ENCODE measurements at regions not wholly inside any gene's neighbourhood (a gene's known extent, or its start where the extent isn't known, plus 50 kb on each side); places are given as distances from the start of the nearest gene placed in this dataset.
"Not testable (repeated sequence)": the region's sequence is repeated elsewhere in the genome, so short reads cannot be mapped to it uniquely, and the experiment has no call there.

DNA sequence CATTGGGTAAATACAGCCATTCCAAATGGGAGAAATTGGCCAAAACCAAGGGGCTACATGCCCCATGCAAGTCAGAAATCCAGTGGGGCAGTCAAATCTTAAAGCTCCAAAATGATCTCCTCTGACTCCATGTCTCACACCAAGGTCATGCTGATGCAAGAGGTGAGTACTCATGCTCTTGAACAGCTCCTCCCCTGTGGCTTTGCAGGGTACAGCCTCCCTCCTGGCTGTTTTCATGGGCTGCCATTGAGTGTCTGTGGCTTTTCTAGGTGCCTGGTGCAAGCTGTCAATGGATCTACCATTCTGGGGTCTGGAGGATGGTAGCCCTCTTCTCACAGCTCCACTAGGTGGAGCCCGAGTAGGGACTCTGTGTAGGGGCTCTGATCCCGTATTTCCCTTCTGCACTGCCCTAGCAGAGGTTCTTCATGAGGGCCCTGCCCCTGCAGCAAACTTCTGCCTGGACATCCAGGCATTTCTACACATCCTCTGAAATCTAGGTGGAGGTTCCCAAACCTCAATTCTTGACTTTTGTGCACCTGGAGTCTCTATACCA is 135.7 kb upstream of the TSHZ3 start:
- H3K36me3 ChIP-seq (ENCODE audit: control insufficient read depth, insufficient read depth, low read length); H3K4me1 ChIP-seq (ENCODE audit: control insufficient read depth, insufficient read depth, low read length): not testable (repeated sequence)

DNA sequence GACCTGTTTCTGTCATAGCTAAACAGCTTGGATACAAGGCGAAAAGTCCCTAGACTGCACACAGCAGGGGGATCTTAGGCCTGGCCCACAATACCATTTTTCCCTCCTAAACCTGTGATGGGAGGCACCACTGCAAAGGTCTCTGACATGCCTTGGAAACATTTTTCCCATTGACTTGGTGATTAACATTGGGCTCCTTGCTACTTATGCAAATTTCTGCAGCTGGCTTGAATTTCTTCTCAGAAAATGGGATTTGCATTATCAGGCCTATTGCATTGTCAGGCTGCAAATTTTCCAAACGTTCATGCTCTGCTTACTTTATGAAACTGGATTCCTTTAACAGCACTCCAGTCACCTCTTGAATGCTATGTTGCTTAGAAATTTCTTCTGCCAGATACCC is 136.2 kb upstream of the TSHZ3 start:
- peaks cover 43% of the 10 kb centered on the region for H3K9me3 ChIP-seq (ENCODE audit: control insufficient read depth, insufficient read depth, low read depth, low read length)
- H3K27me3 ChIP-seq (ENCODE audit: control insufficient read depth, insufficient read depth, low read length): no peaks in the 10 kb centered on the region
- no peaks in the 10 kb centered on the region for H3K36me3 ChIP-seq (ENCODE audit: control insufficient read depth, insufficient read depth, low read length)
- no peak overlapping the region for H3K4me3 ChIP-seq (ENCODE audit: low read depth, low read length)
- H3K4me1 ChIP-seq (ENCODE audit: control insufficient read depth, insufficient read depth, low read length): no peaks in the 10 kb centered on the region
- H3K9ac ChIP-seq (ENCODE audit: low read length): no peak overlapping the region
- H3K27ac ChIP-seq (ENCODE audit: low read depth, low read length): no peak overlapping the region

More for the DNA sequence above, 135.7 kb upstream of the TSHZ3 start:
- not testable (repeated sequence) for H3K27me3 ChIP-seq (ENCODE audit: control insufficient read depth, insufficient read depth, low read length); H3K27ac ChIP-seq (ENCODE audit: low read depth, low read length); H3K9ac ChIP-seq (ENCODE audit: low read length); H3K4me3 ChIP-seq (ENCODE audit: low read depth, low read length)
- peaks cover 43% of the 10 kb centered on the region for H3K9me3 ChIP-seq (ENCODE audit: control insufficient read depth, insufficient read depth, low read depth, low read length)

DNA sequence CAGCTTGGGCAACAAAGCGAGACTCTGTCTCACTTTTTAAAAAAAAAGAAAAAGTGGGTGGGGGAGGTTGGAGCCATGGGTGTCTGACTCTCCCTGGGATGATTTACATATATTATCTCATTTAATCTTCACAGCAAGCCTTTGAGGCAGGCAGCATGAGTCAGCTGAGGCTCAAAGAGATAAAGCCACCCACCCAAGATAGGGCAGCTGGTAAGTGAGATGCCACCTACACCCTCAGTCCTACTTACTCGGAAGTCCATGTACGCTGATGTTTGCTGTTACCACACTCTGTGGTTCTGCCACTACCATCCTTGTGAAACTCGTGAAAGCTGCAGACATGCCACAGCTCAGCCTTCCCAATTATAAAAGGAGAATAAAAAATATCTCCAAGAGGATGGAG is 142.0 kb upstream of the TSHZ3 start:
- Histone ChIP-seq H3K27ac (ENCODE audit: low read depth, low read length) (no peak overlapping the region), H3K4me3 (ENCODE audit: low read depth, low read length) (no peak overlapping the region), H3K4me1 (ENCODE audit: control insufficient read depth, insufficient read depth, low read length) (no peaks in the 10 kb centered on the region), H3K27me3 (ENCODE audit: control insufficient read depth, insufficient read depth, low read length) (no peaks in the 10 kb centered on the region), H3K9me3 (ENCODE audit: control insufficient read depth, insufficient read depth, low read depth, low read length) (peaks cover 5% of the 10 kb centered on the region; the same call in 1 of the 2 replicates), H3K36me3 (ENCODE audit: control insufficient read depth, insufficient read depth, low read length) (no peaks in the 10 kb centered on the region), H3K9ac (ENCODE audit: low read length) (no peak overlapping the region)

DNA sequence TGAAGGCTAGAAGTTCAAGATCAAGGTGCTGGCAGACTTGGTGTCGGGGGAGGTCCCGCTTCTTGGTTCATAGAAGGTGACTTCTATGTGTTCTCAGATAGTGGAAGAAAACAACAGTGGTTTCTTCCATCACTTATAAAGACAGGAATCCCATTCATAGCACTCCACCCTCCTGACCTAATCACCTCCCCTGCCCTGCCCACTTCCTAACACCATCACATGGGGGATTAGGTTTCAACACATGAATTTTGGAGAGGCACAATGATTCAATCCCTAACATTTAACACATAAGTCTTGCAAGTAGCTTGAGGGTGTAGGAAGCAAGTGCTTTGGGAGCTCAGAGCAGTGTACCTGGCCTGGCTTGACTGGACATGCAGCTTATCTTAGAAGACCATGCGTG is 142.8 kb upstream of the TSHZ3 start:
- Histone ChIP-seq H3K27ac (ENCODE audit: low read depth, low read length) (no peak overlapping the region), H3K9ac (ENCODE audit: low read length) (no peak overlapping the region), H3K4me1 (ENCODE audit: control insufficient read depth, insufficient read depth, low read length) (no peaks in the 10 kb centered on the region), H3K9me3 (ENCODE audit: control insufficient read depth, insufficient read depth, low read depth, low read length) (no peaks in the 10 kb centered on the region), H3K27me3 (ENCODE audit: control insufficient read depth, insufficient read depth, low read length) (no peaks in the 10 kb centered on the region), H3K36me3 (ENCODE audit: control insufficient read depth, insufficient read depth, low read length) (no peaks in the 10 kb centered on the region), H3K4me3 (ENCODE audit: low read depth, low read length) (no peak overlapping the region)

DNA sequence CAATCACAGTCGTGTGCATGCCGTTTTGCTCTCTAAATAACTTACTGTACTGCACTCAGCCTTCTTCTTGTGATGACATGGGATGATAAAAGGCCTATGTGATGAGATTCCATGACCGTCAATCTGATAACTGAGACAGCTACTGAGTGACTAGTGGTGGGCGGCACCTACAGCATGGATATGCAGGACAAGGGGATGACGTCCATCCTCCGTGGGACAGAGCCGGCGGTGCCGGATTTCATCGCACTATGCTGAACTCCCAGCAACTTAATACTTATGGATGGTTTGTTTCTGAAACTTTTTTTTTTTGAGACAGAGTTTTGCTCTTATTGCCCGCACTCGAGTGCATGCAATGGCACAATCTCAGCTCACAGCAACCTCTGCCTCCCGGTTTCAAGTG is 146.8 kb upstream of the TSHZ3 start:
- H3K9me3 ChIP-seq (ENCODE audit: control insufficient read depth, insufficient read depth, low read depth, low read length): no peaks in the 10 kb centered on the region
- H3K36me3 ChIP-seq (ENCODE audit: control insufficient read depth, insufficient read depth, low read length): no peaks in the 10 kb centered on the region
- H3K4me1 ChIP-seq (ENCODE audit: control insufficient read depth, insufficient read depth, low read length): no peaks in the 10 kb centered on the region
- no peak overlapping the region for H3K4me3 ChIP-seq (ENCODE audit: low read depth, low read length)
- no peak overlapping the region for H3K27ac ChIP-seq (ENCODE audit: low read depth, low read length)
- H3K27me3 ChIP-seq (ENCODE audit: control insufficient read depth, insufficient read depth, low read length): no peaks in the 10 kb centered on the region
- H3K9ac ChIP-seq (ENCODE audit: low read length): no peak overlapping the region

DNA sequence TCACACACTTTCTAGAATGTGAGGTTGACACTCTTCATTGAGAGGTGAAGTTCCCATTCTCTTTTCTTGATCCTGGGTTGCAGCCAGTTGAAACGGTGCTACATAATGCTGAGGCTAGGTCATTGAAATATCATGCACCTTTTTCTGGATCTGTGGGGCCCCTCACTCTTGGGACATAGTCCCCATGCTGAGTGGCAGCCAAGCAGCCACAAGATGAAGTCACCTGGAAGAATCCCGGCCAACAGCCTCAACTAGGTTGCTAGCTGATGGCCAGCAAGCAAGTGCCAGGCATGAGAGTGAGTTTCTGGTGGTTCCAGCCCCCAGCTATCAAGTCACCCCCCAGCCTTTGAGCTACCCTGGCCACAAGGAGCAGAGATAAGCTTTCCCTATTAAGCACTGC is 148.5 kb upstream of the TSHZ3 start:
- Histone ChIP-seq H3K27me3 (ENCODE audit: control insufficient read depth, insufficient read depth, low read length) (no peaks in the 10 kb centered on the region), H3K36me3 (ENCODE audit: control insufficient read depth, insufficient read depth, low read length) (no peaks in the 10 kb centered on the region), H3K4me1 (ENCODE audit: control insufficient read depth, insufficient read depth, low read length) (no peaks in the 10 kb centered on the region), H3K27ac (ENCODE audit: low read depth, low read length) (no peak overlapping the region), H3K4me3 (ENCODE audit: low read depth, low read length) (no peak overlapping the region), H3K9me3 (ENCODE audit: control insufficient read depth, insufficient read depth, low read depth, low read length) (no peaks in the 10 kb centered on the region), H3K9ac (ENCODE audit: low read length) (no peak overlapping the region)

DNA sequence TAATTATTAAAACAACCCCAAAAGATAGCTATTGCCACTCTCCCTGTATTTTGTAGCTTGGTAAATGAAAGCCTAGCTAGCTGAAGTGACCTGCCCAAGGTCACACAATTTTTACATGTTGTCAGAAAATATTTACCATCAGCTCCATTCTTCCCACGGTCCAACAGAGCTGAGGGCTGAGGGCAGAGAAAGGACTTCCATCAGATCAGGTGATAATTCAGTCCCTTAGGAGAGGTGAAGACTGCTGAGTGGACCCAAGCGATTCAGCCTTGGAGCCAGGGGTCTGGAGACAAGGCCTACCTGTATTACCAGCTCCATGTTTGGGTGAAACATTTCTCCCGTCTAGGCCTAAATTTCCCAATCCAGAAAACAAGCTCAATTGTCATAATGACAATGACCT is 149.5 kb upstream of the TSHZ3 start:
- H3K27ac ChIP-seq (ENCODE audit: low read depth, low read length): no peak overlapping the region
- H3K4me3 ChIP-seq (ENCODE audit: low read depth, low read length): no peak overlapping the region
- H3K27me3 ChIP-seq (ENCODE audit: control insufficient read depth, insufficient read depth, low read length): no peaks in the 10 kb centered on the region
- no peak overlapping the region for H3K9ac ChIP-seq (ENCODE audit: low read length)
- no peaks in the 10 kb centered on the region for H3K9me3 ChIP-seq (ENCODE audit: control insufficient read depth, insufficient read depth, low read depth, low read length)
- no peaks in the 10 kb centered on the region for H3K4me1 ChIP-seq (ENCODE audit: control insufficient read depth, insufficient read depth, low read length)
- no peaks in the 10 kb centered on the region for H3K36me3 ChIP-seq (ENCODE audit: control insufficient read depth, insufficient read depth, low read length)

DNA sequence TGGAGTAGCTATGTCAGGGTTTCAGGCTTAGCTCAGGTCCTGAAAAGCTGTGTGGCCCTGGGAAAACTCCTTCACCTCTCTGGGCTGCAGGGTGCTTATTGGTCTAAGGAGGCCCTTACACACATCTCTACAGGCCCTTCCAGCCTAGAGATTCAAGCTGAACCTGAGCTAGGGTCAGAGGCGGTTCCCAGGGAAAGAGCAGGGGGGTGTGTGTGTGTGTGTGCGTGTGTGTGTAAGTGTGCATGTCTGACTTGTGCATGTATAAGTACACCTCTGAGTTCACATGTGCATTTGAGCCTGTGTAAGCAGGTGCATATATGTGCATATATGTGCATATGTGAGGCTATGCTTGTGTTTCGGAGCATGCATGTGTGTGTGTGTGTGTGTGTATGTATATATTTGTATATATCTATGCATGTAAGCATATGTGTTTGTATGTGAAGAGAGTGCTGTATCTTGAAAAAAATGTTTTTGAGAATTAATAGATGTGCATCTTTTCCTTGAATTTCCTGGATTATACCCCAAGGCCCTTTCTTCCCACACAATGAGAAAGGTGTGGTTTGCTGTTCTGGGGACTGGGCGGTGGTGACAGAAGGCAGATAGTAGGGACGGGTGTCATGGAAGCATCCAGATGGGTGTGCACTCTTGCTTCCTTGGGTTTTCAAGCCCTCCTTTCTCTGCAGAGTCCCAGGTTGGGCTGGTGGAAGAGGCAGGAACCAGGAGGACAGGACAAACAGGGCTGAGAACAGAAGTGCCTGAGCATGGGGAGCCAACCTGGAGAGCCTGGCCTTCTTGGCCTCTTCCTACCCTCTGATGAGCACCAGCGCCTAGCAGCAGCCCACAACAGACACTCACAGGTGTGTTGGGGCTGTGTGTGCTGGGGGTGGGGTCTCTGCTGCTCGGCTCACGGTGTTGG is 150.3 kb upstream of the TSHZ3 start:
- no peak overlapping the region for H3K9ac ChIP-seq (ENCODE audit: low read length)
- no peaks in the 10 kb centered on the region for H3K4me1 ChIP-seq (ENCODE audit: control insufficient read depth, insufficient read depth, low read length)
- H3K4me3 ChIP-seq (ENCODE audit: low read depth, low read length): no peak overlapping the region
- no peaks in the 10 kb centered on the region for H3K36me3 ChIP-seq (ENCODE audit: control insufficient read depth, insufficient read depth, low read length)
- no peaks in the 10 kb centered on the region for H3K9me3 ChIP-seq (ENCODE audit: control insufficient read depth, insufficient read depth, low read depth, low read length)
- no peak overlapping the region for H3K27ac ChIP-seq (ENCODE audit: low read depth, low read length)
- no peaks in the 10 kb centered on the region for H3K27me3 ChIP-seq (ENCODE audit: control insufficient read depth, insufficient read depth, low read length)

DNA sequence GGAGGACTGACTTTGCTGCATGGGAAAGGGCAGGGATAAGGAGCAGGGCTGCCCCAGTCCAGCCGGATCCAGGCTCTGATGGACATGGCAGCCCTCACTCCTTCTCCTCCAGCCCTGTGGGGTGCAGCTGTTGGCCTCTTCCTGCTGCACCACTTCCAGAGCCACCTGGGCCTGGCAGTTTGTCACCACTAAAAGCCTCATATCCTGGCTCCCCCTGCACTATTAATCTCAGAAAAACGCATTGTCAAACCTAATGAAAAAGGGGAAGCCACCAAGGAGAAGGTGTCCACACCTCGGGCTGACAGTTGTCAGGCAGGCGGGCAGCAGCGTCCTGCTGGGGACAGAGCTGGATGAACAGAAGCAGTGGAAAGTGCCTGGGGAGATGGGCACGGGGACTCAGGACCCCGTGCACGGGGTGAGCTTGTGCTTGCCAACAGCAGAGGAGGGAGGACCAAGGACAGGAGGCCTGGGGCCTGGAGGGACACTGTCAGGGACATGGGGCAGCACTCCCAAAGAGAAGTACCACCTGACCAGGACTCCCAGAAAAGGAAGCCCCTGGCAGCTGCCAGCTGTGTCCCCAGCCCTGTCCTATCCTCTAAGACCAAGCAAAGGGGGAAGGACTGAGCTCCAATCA is 151.1 kb upstream of the TSHZ3 start:
- H3K9ac ChIP-seq (ENCODE audit: low read length): no peak overlapping the region

DNA sequence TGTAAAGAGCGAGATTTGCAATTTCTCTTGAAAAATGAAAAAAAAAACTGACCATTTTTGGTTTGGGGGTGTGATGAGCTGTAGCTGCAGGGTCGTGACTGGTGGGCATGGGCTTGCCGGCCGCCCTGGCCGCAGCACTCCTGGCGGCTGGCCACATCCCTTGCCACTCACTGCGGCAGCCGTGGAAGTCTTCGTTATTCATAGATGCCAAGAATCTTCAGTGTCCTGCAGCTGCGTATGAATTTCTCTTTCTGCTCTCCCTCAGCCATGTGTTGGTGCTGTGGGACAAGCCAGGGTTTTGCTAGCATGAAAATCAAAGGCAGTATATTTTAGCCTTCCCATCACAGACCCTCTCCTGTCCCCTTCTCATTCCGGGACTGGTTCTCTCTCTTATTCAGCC is 151.7 kb upstream of the TSHZ3 start:
- Histone ChIP-seq H3K9me3 (ENCODE audit: control insufficient read depth, insufficient read depth, low read depth, low read length) (no peaks in the 10 kb centered on the region), H3K4me3 (ENCODE audit: low read depth, low read length) (no peak overlapping the region), H3K36me3 (ENCODE audit: control insufficient read depth, insufficient read depth, low read length) (no peaks in the 10 kb centered on the region), H3K27me3 (ENCODE audit: control insufficient read depth, insufficient read depth, low read length) (no peaks in the 10 kb centered on the region), H3K9ac (ENCODE audit: low read length) (no peak overlapping the region), H3K4me1 (ENCODE audit: control insufficient read depth, insufficient read depth, low read length) (no peaks in the 10 kb centered on the region), H3K27ac (ENCODE audit: low read depth, low read length) (no peak overlapping the region)

More for the DNA sequence above, 151.1 kb upstream of the TSHZ3 start:
- no peaks in the 10 kb centered on the region for H3K36me3 ChIP-seq (ENCODE audit: control insufficient read depth, insufficient read depth, low read length)
- H3K4me1 ChIP-seq (ENCODE audit: control insufficient read depth, insufficient read depth, low read length): no peaks in the 10 kb centered on the region
- no peak overlapping the region for H3K27ac ChIP-seq (ENCODE audit: low read depth, low read length)
- no peak overlapping the region for H3K4me3 ChIP-seq (ENCODE audit: low read depth, low read length)
- H3K27me3 ChIP-seq (ENCODE audit: control insufficient read depth, insufficient read depth, low read length): no peaks in the 10 kb centered on the region
- no peaks in the 10 kb centered on the region for H3K9me3 ChIP-seq (ENCODE audit: control insufficient read depth, insufficient read depth, low read depth, low read length)

Data from HUES6 (cell line).